ENCODE measurements at regions not wholly inside any gene's neighbourhood (a gene's known extent, or its start where the extent isn't known, plus 50 kb on each side); places are given as distances from the start of the nearest gene placed in this dataset.

DNA sequence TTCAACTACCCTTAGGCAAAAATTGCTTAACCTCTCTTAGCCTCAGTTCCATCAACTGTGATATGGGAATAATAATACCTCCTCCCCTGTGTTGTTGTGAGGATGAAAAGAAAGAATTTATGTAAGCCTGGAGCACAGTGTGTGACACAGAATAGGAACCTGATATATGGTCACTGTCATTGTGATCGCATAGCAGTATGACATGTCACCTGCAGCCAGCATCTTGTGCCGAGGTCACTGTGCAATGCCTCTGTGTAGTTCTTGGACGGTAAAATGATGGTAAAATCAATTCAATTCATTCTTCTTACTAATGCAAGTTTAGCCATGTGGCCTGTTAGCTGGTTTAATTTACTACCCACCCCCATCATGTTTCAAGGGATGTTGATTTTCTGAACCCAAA is 54.6 kb upstream of the GPR158 start:
- no peak overlapping the region for H3K4me3 ChIP-seq
- H3K4me1 ChIP-seq, result no peaks in the 10 kb centered on the region
- H3K36me3 ChIP-seq, result no peaks in the 10 kb centered on the region
- intact Hi-C loops (cut with DNase I; ENCODE audit: low total_unique reads), result no loop called here
- TF ChIP-seq, protein P1, sequence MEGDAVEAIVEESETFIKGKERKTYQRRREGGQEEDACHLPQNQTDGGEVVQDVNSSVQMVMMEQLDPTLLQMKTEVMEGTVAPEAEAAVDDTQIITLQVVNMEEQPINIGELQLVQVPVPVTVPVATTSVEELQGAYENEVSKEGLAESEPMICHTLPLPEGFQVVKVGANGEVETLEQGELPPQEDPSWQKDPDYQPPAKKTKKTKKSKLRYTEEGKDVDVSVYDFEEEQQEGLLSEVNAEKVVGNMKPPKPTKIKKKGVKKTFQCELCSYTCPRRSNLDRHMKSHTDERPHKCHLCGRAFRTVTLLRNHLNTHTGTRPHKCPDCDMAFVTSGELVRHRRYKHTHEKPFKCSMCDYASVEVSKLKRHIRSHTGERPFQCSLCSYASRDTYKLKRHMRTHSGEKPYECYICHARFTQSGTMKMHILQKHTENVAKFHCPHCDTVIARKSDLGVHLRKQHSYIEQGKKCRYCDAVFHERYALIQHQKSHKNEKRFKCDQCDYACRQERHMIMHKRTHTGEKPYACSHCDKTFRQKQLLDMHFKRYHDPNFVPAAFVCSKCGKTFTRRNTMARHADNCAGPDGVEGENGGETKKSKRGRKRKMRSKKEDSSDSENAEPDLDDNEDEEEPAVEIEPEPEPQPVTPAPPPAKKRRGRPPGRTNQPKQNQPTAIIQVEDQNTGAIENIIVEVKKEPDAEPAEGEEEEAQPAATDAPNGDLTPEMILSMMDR (IDR thresholded peaks at IDR 0.05), result no peak
- TF ChIP-seq POLR2AphosphoS5 (IDR thresholded peaks at IDR 0.05), result no peak
- TF ChIP-seq POLR2A (IDR thresholded peaks at IDR 0.05), result no peak
- no peak for TF ChIP-seq EP300 (IDR thresholded peaks at IDR 0.05)
- DNase-seq, result no peak
- H3K9me3 ChIP-seq, result no peaks in the 10 kb centered on the region
- peaks cover 0 to 14% (median 0%) of the 10 kb centered on the region in 3 donors for H3K27me3 ChIP-seq
- WGBS, 5 donors, result 89 to 99% (median 95%) methylated on average over 3 of the region's 3 CpGs
- no peak overlapping the region for H3K27ac ChIP-seq
